ENCODE measurements at regions not wholly inside any gene's neighbourhood (a gene's known extent, or its start where the extent isn't known, plus 50 kb on each side); places are given as distances from the start of the nearest gene placed in this dataset.

DNA sequence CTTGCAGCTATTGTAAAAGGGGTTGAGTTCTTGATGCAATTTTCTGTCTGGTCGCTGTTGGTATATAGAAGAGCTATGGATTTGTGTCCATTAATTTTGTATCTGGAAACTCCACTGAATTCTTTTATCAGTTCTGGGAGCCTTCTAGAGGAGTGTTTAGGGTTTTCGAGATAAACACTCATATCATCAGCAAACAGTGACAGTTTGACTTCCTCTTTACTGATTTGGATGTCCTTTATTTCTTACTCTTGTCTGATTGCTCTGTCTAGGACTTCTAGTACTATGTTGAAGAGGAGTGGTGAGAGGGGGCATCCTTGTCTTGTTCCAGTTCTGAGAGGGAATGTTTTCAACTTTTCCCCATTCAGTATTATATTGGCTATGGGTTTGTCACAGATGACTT is 120.8 kb upstream of the SSTR4 start:
- Histone ChIP-seq H3K36me3 (ENCODE audit: control insufficient read depth in 2 of 2, insufficient read depth in 2 of 2, low read length in 2 of 2) (no peaks in the 10 kb centered on the region), H3K9ac (ENCODE audit: low read length in 2 of 2) (no peak overlapping the region), H3K4me3 (ENCODE audit: low read length in 2 of 2) (no peak overlapping the region), H3K9me3 (ENCODE audit: control insufficient read depth in 2 of 2, low read length in 2 of 2) (no peaks in the 10 kb centered on the region), H3K27ac (ENCODE audit: low read length) (no peak overlapping the region), H3K27me3 (ENCODE audit: control insufficient read depth in 1 of 2, insufficient read depth in 2 of 2, low read length in 2 of 2) (no peaks in the 10 kb centered on the region), H3K4me1 (ENCODE audit: control insufficient read depth, insufficient read depth, low read length) (no peaks in the 10 kb centered on the region)

DNA sequence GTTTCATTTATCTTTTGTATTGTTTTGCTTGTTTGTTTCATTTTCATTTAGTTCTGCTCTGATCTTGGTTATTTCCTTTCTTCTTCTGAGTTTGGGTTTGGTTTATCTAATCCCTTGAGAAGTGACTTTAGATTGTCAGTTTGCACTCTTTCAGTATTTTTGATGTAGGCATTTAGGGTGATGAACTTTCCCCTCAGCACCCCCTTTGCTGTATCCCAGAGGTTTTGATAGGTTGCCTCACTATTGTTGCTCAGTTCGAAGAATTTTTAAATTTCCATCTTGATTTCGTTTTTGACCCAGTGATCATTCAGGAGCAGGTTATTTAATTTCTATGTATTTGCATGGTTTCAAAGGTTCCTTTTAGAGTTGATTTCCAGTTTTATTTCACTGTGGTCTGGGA is 119.6 kb upstream of the SSTR4 start:
- Histone ChIP-seq H3K9me3 (ENCODE audit: control insufficient read depth in 2 of 2, low read length in 2 of 2) (no peaks in the 10 kb centered on the region), H3K4me1 (ENCODE audit: control insufficient read depth, insufficient read depth, low read length) (no peaks in the 10 kb centered on the region), H3K9ac (ENCODE audit: low read length in 2 of 2) (no peak overlapping the region), H3K27ac (ENCODE audit: low read length) (no peak overlapping the region), H3K4me3 (ENCODE audit: low read length in 2 of 2) (no peak overlapping the region), H3K36me3 (ENCODE audit: control insufficient read depth in 2 of 2, insufficient read depth in 2 of 2, low read length in 2 of 2) (no peaks in the 10 kb centered on the region), H3K27me3 (ENCODE audit: control insufficient read depth in 1 of 2, insufficient read depth in 2 of 2, low read length in 2 of 2) (no peaks in the 10 kb centered on the region)

DNA sequence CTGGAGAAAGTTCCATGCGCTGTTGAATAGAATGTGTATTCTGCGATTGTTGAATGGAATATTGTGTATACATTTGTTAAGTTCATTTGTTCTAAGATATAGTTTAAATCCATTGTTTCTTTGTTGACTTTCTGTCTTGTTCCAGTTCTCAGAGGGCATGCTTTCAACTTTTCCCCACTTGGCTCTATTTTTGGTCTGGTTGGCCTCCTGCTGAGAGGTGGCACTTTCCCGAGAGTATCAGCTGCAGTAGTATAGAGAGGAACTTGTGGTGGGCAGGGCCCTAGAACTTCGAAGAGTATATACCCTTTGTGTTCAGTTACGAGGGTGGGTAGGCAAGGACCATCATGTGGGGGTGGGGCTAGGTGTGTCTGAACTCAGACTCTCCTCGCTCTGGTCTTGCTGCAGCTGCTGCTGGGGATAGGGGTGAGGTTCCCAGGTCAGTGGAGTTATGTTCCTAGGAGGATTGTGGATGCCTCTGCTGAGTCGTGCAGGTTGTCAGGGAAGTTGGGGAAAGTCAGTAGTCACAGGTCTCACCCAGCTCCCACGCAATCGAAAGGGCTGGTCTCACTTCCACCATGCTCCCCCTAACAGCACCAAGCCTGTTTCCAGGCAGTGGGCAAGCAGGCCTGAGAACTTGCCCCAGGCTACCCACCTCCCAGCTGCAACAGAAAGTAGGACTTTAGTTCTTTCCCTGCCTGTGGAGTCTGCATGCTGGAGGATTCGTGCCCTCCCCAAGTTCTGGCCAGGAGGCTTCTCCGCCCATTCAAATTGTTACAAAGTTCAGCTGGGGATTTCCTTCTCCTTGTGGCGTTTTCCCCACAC is 118.9 kb upstream of the SSTR4 start:
- H3K9ac ChIP-seq (ENCODE audit: low read length in 2 of 2): no peak overlapping the region
- no peaks in the 10 kb centered on the region for H3K9me3 ChIP-seq (ENCODE audit: control insufficient read depth in 2 of 2, low read length in 2 of 2)
- no peak overlapping the region for H3K27ac ChIP-seq (ENCODE audit: low read length)
- H3K4me3 ChIP-seq (ENCODE audit: low read length in 2 of 2): no peak overlapping the region
- no peaks in the 10 kb centered on the region for H3K36me3 ChIP-seq (ENCODE audit: control insufficient read depth in 2 of 2, insufficient read depth in 2 of 2, low read length in 2 of 2)
- no peaks in the 10 kb centered on the region for H3K27me3 ChIP-seq (ENCODE audit: control insufficient read depth in 1 of 2, insufficient read depth in 2 of 2, low read length in 2 of 2)
- no peaks in the 10 kb centered on the region for H3K4me1 ChIP-seq (ENCODE audit: control insufficient read depth, insufficient read depth, low read length)

DNA sequence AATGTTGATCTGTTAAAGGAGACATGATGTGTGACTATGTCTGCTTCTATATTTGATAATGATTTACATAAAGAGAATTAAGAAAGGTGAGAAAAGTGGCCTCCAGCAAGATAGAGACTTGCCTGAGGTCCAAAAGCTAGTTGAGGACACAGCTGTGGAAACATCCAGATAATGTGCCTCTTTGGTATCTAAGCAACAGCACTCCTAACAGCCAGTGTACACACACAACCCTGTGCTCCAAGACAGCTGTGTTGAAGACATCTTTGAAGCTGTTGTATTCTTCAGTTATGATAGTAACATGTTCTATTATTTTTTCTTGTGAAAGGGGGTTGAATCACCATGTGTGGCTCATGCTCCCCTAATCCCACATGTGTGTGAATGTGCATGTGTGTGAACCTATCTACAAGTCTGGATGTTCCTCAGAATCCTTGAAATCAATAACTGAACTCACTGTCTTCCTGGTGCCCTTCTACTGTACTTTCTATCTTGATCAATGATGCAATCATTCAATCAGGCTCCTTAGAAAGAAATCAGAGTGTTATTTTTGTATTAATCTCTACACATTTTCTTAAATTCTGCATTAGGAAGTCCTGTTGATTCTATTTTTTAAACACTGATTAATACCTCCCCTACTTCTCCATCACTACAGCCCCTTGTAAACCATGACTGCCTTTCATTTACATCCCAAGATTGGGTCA is 116.7 kb upstream of the SSTR4 start:
- Histone ChIP-seq H3K9ac (ENCODE audit: low read length in 2 of 2) (no peak overlapping the region), H3K4me1 (ENCODE audit: control insufficient read depth, insufficient read depth, low read length) (no peaks in the 10 kb centered on the region), H3K27me3 (ENCODE audit: control insufficient read depth in 1 of 2, insufficient read depth in 2 of 2, low read length in 2 of 2) (no peaks in the 10 kb centered on the region), H3K9me3 (ENCODE audit: control insufficient read depth in 2 of 2, low read length in 2 of 2) (no peaks in the 10 kb centered on the region), H3K36me3 (ENCODE audit: control insufficient read depth in 2 of 2, insufficient read depth in 2 of 2, low read length in 2 of 2) (no peaks in the 10 kb centered on the region), H3K27ac (ENCODE audit: low read length) (no peak overlapping the region), H3K4me3 (ENCODE audit: low read length in 2 of 2) (no peak overlapping the region)

DNA sequence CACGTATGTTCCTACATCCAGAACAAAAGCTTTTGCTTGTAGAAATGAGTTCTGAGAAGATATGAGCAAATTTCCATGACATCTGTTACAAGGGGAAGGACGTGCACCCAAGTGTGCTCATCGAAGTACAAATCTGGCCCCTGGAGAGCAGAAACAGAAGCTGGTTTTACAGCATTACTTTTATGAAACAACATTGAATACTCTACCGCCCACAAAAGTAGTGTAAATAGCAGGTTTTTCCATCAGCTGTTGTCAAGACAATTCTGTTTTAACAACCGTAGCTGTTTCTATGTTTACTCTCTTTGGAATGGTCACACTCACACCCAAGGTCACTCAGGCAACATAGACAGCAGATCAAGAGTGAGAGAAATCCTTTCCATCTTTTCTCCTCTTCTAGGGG is 114.2 kb upstream of the SSTR4 start:
- no peaks in the 10 kb centered on the region for H3K27me3 ChIP-seq (ENCODE audit: control insufficient read depth in 1 of 2, insufficient read depth in 2 of 2, low read length in 2 of 2)

DNA sequence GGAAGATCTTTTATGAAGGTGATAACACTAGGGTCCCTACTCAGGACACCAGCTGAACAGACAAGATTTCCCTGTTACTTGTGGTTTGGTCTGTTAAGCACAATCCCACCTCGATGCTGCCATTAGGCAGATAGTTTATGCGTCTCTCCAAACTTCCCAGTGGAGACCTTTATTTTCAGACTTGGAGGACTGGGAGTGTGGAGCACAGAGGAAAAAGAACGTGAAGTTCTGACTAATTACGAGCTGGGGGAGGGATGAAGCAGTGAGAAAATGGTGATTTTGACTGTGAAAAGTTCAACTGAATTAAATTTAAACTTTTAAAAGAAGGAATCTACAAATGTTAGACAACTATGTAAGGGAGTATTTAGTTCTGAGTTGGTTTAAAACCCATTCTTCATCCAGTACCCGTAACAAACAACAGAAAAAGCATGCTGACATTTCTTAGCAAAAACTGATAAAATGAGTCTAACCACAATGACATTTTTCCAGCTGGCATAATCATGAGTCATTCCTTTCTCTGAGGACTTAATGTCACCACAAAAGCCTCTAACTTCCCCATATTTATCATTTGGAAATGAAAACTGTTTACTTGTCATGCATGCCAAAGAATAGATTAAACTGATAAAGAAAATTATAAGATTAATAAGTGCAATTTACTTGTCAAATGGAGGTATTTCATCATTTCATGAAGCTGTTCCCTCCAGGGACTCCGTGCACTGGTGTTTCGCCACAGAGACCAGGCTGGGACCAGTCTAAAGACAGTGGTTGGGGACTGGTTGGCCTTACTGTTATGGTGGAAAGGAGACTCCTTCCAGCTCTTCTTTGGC is 113.3 kb upstream of the SSTR4 start:
- Histone ChIP-seq H3K4me3 (ENCODE audit: low read length in 2 of 2) (no peak overlapping the region), H3K27me3 (ENCODE audit: control insufficient read depth in 1 of 2, insufficient read depth in 2 of 2, low read length in 2 of 2) (no peaks in the 10 kb centered on the region), H3K9ac (ENCODE audit: low read length in 2 of 2) (no peak overlapping the region), H3K9me3 (ENCODE audit: control insufficient read depth in 2 of 2, low read length in 2 of 2) (no peaks in the 10 kb centered on the region), H3K4me1 (ENCODE audit: control insufficient read depth, insufficient read depth, low read length) (no peaks in the 10 kb centered on the region), H3K27ac (ENCODE audit: low read length) (no peak overlapping the region), H3K36me3 (ENCODE audit: control insufficient read depth in 2 of 2, insufficient read depth in 2 of 2, low read length in 2 of 2) (no peaks in the 10 kb centered on the region)

More for the DNA sequence above, 114.2 kb upstream of the SSTR4 start:
- Histone ChIP-seq H3K9ac (ENCODE audit: low read length in 2 of 2) (no peak overlapping the region), H3K36me3 (ENCODE audit: control insufficient read depth in 2 of 2, insufficient read depth in 2 of 2, low read length in 2 of 2) (no peaks in the 10 kb centered on the region), H3K4me1 (ENCODE audit: control insufficient read depth, insufficient read depth, low read length) (no peaks in the 10 kb centered on the region), H3K27ac (ENCODE audit: low read length) (no peak overlapping the region), H3K4me3 (ENCODE audit: low read length in 2 of 2) (no peak overlapping the region), H3K9me3 (ENCODE audit: control insufficient read depth in 2 of 2, low read length in 2 of 2) (no peaks in the 10 kb centered on the region)

DNA sequence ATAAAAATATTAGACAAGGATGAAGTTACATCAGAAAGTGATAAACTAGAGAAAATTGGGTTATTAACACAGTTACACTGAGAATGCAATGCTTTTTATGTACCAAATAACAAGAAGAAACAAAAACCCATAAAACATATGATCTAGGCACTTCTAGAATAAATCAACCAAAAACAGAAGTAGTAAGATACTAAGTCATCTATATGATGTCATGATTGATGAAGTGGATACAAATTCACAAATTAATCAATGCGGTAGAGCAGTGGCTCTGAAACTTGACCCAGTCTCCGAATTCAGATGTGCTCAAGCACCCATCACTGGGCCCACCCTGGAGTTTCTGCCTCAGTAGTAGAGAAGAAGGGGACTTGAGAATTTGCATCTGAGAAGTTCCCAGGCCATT is 112.1 kb upstream of the SSTR4 start:
- H3K27ac ChIP-seq (ENCODE audit: low read length): no peak overlapping the region
- H3K9ac ChIP-seq (ENCODE audit: low read length in 2 of 2): no peak overlapping the region
- H3K4me1 ChIP-seq (ENCODE audit: control insufficient read depth, insufficient read depth, low read length): no peaks in the 10 kb centered on the region
- no peak overlapping the region for H3K4me3 ChIP-seq (ENCODE audit: low read length in 2 of 2)
- H3K27me3 ChIP-seq (ENCODE audit: control insufficient read depth in 1 of 2, insufficient read depth in 2 of 2, low read length in 2 of 2): no peaks in the 10 kb centered on the region
- no peaks in the 10 kb centered on the region for H3K9me3 ChIP-seq (ENCODE audit: control insufficient read depth in 2 of 2, low read length in 2 of 2)
- H3K36me3 ChIP-seq (ENCODE audit: control insufficient read depth in 2 of 2, insufficient read depth in 2 of 2, low read length in 2 of 2): no peaks in the 10 kb centered on the region

DNA sequence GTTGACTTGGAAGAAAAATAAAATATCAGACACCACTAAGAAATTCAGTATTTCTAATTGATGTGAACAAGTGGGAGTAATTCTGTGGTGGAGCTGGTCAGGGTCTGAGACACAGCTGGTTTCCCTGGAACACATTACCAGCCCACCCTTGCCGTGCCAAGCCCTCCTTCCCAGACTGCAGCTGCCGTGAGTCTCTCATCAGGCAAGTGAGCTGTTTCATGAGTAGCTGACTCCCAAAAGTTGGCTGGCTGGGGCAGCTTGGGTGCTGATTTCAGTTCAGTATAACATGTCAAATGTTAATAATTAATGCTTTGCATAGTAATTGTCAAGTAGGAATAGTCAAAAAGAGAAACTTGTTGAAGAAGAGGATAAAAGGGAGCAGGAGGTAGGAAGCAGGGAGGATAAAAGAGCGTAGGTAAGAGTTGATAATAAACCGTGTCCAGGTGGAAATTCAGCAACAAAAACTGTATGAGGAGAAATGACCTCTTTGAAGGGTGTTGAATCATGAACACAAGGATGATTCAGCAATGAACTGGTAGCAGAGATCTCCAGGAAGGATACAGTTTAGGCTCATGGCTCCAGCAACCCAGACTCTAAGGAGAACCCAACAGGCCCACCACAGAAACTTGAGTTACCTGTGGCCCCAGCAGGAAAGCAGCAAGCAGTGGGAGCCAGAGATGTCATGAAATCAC is 110.9 kb upstream of the SSTR4 start:
- no peaks in the 10 kb centered on the region for H3K27me3 ChIP-seq (ENCODE audit: control insufficient read depth in 1 of 2, insufficient read depth in 2 of 2, low read length in 2 of 2)
- H3K9ac ChIP-seq (ENCODE audit: low read length in 2 of 2): no peak overlapping the region
- no peaks in the 10 kb centered on the region for H3K4me1 ChIP-seq (ENCODE audit: control insufficient read depth, insufficient read depth, low read length)
- no peak overlapping the region for H3K27ac ChIP-seq (ENCODE audit: low read length)
- H3K9me3 ChIP-seq (ENCODE audit: control insufficient read depth in 2 of 2, low read length in 2 of 2): no peaks in the 10 kb centered on the region
- no peaks in the 10 kb centered on the region for H3K36me3 ChIP-seq (ENCODE audit: control insufficient read depth in 2 of 2, insufficient read depth in 2 of 2, low read length in 2 of 2)
- H3K4me3 ChIP-seq (ENCODE audit: low read length in 2 of 2): no peak overlapping the region

DNA sequence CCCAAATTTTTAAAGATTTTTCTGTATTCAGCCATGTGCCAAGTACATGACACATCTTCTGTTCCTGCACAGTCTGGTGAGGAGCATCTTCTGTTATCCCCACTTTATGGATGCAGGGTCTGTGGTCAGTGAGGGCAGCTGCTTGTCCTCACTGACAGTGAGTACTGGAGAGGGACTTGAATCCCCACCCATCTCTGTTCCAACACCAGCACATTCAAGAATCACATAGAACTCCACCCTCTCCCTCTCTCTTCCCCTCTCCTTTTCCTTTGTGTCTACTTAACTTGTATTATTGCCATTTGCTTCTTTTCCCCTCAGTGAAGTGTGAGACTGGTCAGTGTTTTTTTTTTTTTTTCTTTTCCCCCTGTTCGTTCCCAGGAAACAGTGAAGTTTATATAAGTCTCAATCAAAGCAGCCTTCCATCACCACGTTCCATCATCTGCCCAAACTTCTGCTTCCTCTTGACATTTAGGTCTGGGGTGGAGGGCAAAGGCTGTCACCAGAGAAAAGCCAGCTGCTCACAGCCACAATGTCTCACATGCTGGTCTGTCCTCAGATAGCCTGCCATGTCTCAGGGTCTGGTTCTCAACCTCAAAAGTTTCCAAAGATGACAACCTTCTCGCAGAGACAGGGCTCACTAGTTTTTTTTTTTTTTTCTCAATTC is 110.0 kb upstream of the SSTR4 start:
- Histone ChIP-seq H3K4me3 (ENCODE audit: low read length in 2 of 2) (no peak overlapping the region), H3K27ac (ENCODE audit: low read length) (no peak overlapping the region), H3K9me3 (ENCODE audit: control insufficient read depth in 2 of 2, low read length in 2 of 2) (no peaks in the 10 kb centered on the region), H3K27me3 (ENCODE audit: control insufficient read depth in 1 of 2, insufficient read depth in 2 of 2, low read length in 2 of 2) (no peaks in the 10 kb centered on the region), H3K4me1 (ENCODE audit: control insufficient read depth, insufficient read depth, low read length) (no peaks in the 10 kb centered on the region), H3K9ac (ENCODE audit: low read length in 2 of 2) (no peak overlapping the region), H3K36me3 (ENCODE audit: control insufficient read depth in 2 of 2, insufficient read depth in 2 of 2, low read length in 2 of 2) (no peaks in the 10 kb centered on the region)

DNA sequence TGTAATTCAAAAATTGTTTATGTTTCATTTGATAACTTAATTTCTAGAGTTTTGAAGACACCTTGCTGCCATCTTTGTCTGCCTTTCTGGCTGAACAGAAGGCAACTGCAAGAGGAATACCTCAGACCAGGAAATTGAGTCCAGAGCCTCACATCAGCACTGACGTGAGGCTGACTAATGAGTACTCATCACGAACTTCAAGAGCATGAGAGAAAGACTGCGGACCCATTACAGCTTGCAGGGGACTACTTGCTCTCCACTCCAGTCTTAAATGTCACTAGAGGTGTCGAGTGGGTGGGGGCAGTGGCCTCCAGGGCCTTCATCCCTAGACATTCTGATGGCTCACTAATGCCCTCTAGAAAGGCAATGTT is 109.5 kb upstream of the SSTR4 start:
- H3K27me3 ChIP-seq (ENCODE audit: control insufficient read depth in 1 of 2, insufficient read depth in 2 of 2, low read length in 2 of 2): no peaks in the 10 kb centered on the region
- H3K36me3 ChIP-seq (ENCODE audit: control insufficient read depth in 2 of 2, insufficient read depth in 2 of 2, low read length in 2 of 2): no peaks in the 10 kb centered on the region
- no peak overlapping the region for H3K27ac ChIP-seq (ENCODE audit: low read length)
- H3K9me3 ChIP-seq (ENCODE audit: control insufficient read depth in 2 of 2, low read length in 2 of 2): no peaks in the 10 kb centered on the region
- H3K9ac ChIP-seq (ENCODE audit: low read length in 2 of 2): no peak overlapping the region
- H3K4me1 ChIP-seq (ENCODE audit: control insufficient read depth, insufficient read depth, low read length): no peaks in the 10 kb centered on the region
- no peak overlapping the region for H3K4me3 ChIP-seq (ENCODE audit: low read length in 2 of 2)

Data from stomach smooth muscle (tissue), 2 donors.